Lung (tissue), 11 donors: ENCODE measurements at regions not wholly inside any gene's neighbourhood (a gene's known extent, or its start where the extent isn't known, plus 50 kb on each side); places are given as distances from the start of the nearest gene placed in this dataset.

Experiments
- ATAC-seq: fragments of 200-7000 bp; cut with Tn5 transposase; one replicate; pipeline ENCODE4 v1.9.1; 2020; ENCODE audit warnings: moderate number of reproducible peaks; ENCODE audit not compliant: insufficient read depth, low FRiP score
- DNase-seq, 3 donors: peaks; one replicate each; pipeline ENCODE4 v3.0.0-alpha.2; 2013 to 2017
- H3K27ac ChIP-seq, 2 donors: one replicate each; pipeline ENCODE4 v1.5.1; 2013; ENCODE audit warnings: mild to moderate bottlenecking in 2 of 2, moderate library complexity in 2 of 2, control low read depth in 1 of 2, inconsistent platforms in 1 of 2, low read depth in 1 of 2, low read length in 1 of 2
- H3K27me3 ChIP-seq, 3 donors: one replicate each; pipeline ENCODE4 v1.5.1; 2013; ENCODE audit warnings: low read length in 2 of 3; ENCODE audit not compliant: control insufficient read depth in 3 of 3, insufficient read depth in 3 of 3
- H3K36me3 ChIP-seq, 4 donors: one replicate each; pipeline ENCODE4 v1.5.1; 2013; ENCODE audit warnings: low read length in 4 of 4, mild to moderate bottlenecking in 1 of 4, moderate library complexity in 1 of 4; ENCODE audit not compliant: control insufficient read depth in 4 of 4, insufficient read depth in 4 of 4
- H3K4me1 ChIP-seq, 5 donors: one replicate each; pipeline ENCODE4 v1.5.1; 2013; ENCODE audit warnings: low read length in 5 of 5, mild to moderate bottlenecking in 2 of 5, moderate library complexity in 1 of 5; ENCODE audit not compliant: control insufficient read depth in 5 of 5, insufficient read depth in 5 of 5
- H3K4me3 ChIP-seq: one replicate; pipeline ENCODE4 v1.5.1; 2013; ENCODE audit warnings: mild to moderate bottlenecking, control low read depth, moderate library complexity
- H3K9ac ChIP-seq, 2 donors: one replicate each; pipeline ENCODE4 v1.5.1; 2013; ENCODE audit warnings: low read length in 2 of 2, control low read depth in 1 of 2; ENCODE audit not compliant: insufficient read depth in 1 of 2
- H3K9me3 ChIP-seq, 4 donors: one replicate each; pipeline ENCODE4 v1.5.1; 2013; ENCODE audit warnings: low read length in 3 of 4, mild to moderate bottlenecking in 1 of 4, moderate library complexity in 1 of 4; ENCODE audit not compliant: control insufficient read depth in 4 of 4, insufficient read depth in 3 of 4
- WGBS, 2 donors: extraction: QIAGEN DNeasy Blood & Tissue Kit; methylation state at CpG; one replicate each; pipeline ENCODE4 v1.1.7; 2013; 5-methylcytosine and 5-hydroxymethylcytosine counted together
- TF ChIP-seq, protein P1 (sequence below): IDR thresholded peaks from 2 replicates; pipeline ENCODE4 v1.5.1; 2012; ENCODE audit warnings: mild to moderate bottlenecking; ENCODE audit errors: control extremely low read depth, extremely low read depth
- donor health status: control.
- donor health status: control.
- donor health status: Bipolar disorder and iron deficiency.
- donor health status: healthy.
- donor health status: DM: yes; HTN: yes; CAD: no.

DNA sequence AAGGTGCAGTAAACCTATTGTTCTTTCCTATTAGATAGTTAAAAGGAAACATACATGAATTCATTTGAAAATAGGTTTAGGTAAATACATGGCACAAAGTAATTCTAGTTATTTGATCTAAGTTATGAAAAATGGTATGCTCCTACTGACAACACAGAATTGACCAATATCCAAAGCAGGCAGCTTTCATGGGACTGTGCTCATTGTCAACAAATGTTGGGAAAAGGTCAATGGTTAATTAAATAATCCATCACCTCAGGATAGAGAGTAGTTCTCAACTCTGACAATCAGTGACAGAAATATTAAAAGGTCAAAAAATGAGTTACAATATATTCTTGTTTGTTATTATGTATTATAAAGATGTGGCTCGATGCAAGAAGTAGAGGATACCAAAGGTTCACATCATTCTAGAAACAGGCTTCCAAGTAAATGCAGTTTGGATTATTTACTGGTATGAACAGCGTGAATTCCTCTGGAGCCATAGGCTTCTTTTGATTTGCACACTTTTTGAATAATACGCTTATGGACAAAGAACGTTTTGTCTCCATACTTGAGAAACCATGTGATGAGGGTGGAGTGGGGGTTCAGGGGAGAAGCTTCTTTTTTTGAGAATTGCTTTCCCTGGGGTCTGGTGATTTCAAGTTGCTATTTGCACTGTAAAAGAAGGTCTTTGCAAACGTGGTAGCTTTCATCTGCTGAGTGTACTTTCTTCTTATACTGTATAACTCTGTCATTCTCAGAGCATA, 422.0 kb upstream of the ZEB2 start:
- H3K9me3 ChIP-seq, result no peaks in the 10 kb centered on the region
- H3K36me3 ChIP-seq, result no peaks in the 10 kb centered on the region
- no peak for DNase-seq
- ATAC-seq, result no peak
- WGBS, 2 donors, result 84 to 92% methylated on average over 5 of the region's 5 CpGs
- peaks cover 0 to 54% (median 20%) of the 10 kb centered on the region in 5 donors for H3K4me1 ChIP-seq
- H3K9ac ChIP-seq, result no peak overlapping the region
- H3K27ac ChIP-seq, result no peak overlapping the region
- TF ChIP-seq, protein P1, sequence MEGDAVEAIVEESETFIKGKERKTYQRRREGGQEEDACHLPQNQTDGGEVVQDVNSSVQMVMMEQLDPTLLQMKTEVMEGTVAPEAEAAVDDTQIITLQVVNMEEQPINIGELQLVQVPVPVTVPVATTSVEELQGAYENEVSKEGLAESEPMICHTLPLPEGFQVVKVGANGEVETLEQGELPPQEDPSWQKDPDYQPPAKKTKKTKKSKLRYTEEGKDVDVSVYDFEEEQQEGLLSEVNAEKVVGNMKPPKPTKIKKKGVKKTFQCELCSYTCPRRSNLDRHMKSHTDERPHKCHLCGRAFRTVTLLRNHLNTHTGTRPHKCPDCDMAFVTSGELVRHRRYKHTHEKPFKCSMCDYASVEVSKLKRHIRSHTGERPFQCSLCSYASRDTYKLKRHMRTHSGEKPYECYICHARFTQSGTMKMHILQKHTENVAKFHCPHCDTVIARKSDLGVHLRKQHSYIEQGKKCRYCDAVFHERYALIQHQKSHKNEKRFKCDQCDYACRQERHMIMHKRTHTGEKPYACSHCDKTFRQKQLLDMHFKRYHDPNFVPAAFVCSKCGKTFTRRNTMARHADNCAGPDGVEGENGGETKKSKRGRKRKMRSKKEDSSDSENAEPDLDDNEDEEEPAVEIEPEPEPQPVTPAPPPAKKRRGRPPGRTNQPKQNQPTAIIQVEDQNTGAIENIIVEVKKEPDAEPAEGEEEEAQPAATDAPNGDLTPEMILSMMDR, result no peak
- no peak overlapping the region for H3K4me3 ChIP-seq
- H3K27me3 ChIP-seq, result no peaks in the 10 kb centered on the region

DNA sequence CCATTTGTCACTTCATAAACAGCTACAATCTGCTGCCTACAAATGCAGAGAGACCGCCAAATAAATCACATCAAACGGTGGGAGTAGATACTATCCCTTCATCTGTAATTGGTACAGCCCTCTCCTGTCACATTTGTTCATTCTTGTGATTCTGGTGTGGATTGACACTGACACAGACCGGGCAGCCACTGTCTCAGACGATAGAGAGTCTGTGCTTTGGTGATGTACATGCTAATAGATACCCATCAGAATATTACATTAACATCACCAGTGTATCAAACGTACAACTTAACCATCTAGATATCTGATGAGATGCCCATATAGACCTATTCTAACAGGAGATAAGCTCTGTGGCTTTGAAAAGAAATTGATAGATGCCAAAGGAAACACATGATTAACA, 419.7 kb upstream of the ZEB2 start:
- no peak overlapping the region for H3K27ac ChIP-seq
- H3K4me1 ChIP-seq, result peaks cover 0 to 50% (median 22%) of the 10 kb centered on the region in 5 donors
- DNase-seq, result no peak
- TF ChIP-seq, protein P1, result no peak
- 79 to 80% methylated on average over 5 of the region's 5 CpGs for WGBS, 2 donors
- no peaks in the 10 kb centered on the region for H3K9me3 ChIP-seq
- H3K9ac ChIP-seq, result no peak overlapping the region
- H3K36me3 ChIP-seq, result no peaks in the 10 kb centered on the region
- H3K27me3 ChIP-seq, result no peaks in the 10 kb centered on the region
- no peak overlapping the region for H3K4me3 ChIP-seq
- ATAC-seq, result no peak

DNA sequence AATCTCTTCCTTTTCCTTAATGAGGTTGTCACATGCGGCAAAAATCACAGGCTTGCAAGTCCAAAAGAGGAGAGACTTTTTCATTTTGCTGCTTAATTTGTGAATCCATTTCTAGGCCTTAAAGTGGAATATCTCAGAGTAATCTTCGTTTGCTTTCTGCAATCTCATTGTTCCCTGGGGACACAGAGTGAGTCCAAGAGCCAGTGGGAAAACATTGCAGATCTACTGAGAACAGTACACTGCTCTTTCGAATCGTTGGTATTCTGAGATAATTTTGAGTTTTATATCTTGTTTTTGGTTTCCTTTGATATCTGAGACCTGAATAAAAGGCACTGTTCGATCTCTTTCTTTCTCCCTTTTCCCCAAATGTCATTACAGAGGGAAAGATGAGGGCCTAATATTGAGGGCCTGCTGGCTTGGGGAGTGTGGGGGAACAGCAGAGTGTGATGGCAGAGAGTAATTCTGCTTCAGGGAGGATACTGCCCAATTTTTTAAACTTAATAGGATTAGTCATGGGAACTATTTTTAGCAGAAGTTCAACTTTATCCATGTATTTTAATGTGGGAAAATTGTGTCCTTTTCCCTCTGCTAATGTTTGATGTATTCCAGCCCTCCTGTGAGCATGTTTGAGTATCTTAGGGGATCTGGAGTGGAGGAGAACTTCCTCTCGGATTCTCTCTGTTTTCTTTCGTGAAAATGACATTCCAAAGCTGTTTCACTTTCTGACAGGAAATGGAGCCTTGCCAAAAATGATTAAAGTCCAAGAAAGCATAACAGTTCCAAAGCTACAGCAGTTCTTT, 418.2 kb upstream of the ZEB2 start:
- Histone ChIP-seq H3K4me3 (no peak overlapping the region), H3K36me3 (no peaks in the 10 kb centered on the region), H3K4me1 (peaks cover 0 to 40% (median 15%) of the 10 kb centered on the region in 5 donors), H3K9me3 (no peaks in the 10 kb centered on the region), H3K27me3 (no peaks in the 10 kb centered on the region), H3K27ac (peak overlapping the region; percentile 46 to 70), H3K9ac (peak overlapping the region in 1 of 2 donors; percentile 50)
- 50 to 67% methylated on average over 7 of the region's 7 CpGs for WGBS, 2 donors
- DNase-seq (peak; percentile 40 to 98 (median 97)), ATAC-seq (no peak)
- TF ChIP-seq, protein P1, result no peak
